HG03196 (cell line): ENCODE measurements at regions not wholly inside any gene's neighbourhood (a gene's known extent, or its start where the extent isn't known, plus 50 kb on each side); places are given as distances from the start of the nearest gene placed in this dataset.
"Not testable (repeated sequence)": the region's sequence is repeated elsewhere in the genome, so short reads cannot be mapped to it uniquely, and the experiment has no call there.

ENCODE experiments used
- ATAC-seq: cut with Tn5 transposase; IDR thresholded peaks from one replicate; pipeline ENCODE4 v1.9.1; 2021; ENCODE audit not compliant: unreplicated experiment

GRCh38 chr13:54999399-54999907 lies 1970.8 kb downstream of the OLFM4 start:
- no peak for ATAC-seq

- no peak for ATAC-seq
Measured at GRCh38 chr13:55000043-55000442, 1971.4 kb downstream of the OLFM4 start.

DNA sequence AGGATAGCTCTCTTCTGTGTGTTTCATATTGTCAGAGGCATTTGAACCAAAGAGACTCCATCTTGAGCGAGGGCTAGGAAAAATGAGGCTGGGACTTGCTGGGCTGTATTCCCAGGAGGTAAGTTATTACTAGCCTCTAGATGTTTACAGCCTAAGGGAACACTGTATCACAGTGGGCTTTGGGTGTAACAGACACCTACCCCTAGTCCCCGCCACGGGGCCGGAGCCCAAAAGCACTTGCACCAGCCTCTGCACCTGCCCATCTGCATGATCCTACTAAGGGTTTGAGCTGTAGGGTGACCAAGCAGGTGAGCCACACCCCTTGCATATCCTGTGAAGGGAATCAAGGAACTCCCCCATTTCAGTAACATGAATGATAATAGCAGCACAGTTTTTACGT lies 1972.2 kb downstream of the OLFM4 start:
- no peak for ATAC-seq

DNA sequence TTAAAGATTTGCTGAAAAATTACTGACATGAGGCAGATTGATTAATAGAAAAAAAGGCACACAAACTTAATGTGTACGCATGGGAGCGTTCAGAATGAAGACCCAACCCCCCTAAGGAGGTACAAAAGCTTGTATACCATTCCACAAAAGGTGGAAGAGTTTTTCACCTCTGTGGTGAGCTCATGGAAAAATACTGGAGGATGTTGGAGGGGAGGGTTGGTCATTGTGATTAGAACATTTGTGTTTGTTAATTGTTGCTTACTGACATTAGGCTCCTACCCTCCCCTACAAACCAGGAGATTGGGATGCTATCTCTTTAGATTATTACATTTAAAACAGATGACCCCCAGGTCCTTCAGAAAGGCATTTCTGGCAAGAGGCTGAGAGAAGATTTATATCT lies 1973.3 kb downstream of the OLFM4 start:
- no peak for ATAC-seq

- no peak for ATAC-seq
Measured at GRCh38 chr13:55007681-55008080, 1979.1 kb downstream of the OLFM4 start.

GRCh38 chr13:55013051-55013450 lies 1984.4 kb downstream of the OLFM4 start:
- no peak for ATAC-seq

GRCh38 chr13:55029280-55029679 lies 2000.7 kb downstream of the OLFM4 start:
- no peak for ATAC-seq

GRCh38 chr13:55038230-55038629 lies 2009.6 kb downstream of the OLFM4 start:
- ATAC-seq = no peak

GRCh38 chr13:55053891-55054550 lies 2025.4 kb downstream of the OLFM4 start:
- not testable (repeated sequence) for ATAC-seq

DNA sequence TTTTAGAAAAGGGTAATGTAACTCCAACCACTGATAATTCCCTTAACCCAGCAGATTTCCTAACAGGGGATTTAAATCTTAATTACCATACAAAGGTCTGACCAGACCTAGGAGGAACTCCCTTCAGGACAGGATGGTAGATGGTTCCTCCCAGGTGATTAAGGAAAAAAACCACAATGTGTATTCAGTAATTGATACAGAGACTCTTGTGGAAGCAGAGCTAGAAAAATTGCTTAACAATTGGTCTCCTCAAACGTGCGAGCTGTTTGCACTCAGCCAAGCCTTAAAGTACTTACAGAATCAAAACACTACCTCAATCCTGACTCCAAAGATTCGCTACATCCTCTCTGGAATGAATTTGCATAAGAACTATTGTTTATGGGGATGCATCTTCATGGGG lies 2027.1 kb downstream of the OLFM4 start:
- ATAC-seq = not testable (repeated sequence)

- ATAC-seq = no peak
Measured at GRCh38 chr13:55062662-55063061, 2034.0 kb downstream of the OLFM4 start.

DNA sequence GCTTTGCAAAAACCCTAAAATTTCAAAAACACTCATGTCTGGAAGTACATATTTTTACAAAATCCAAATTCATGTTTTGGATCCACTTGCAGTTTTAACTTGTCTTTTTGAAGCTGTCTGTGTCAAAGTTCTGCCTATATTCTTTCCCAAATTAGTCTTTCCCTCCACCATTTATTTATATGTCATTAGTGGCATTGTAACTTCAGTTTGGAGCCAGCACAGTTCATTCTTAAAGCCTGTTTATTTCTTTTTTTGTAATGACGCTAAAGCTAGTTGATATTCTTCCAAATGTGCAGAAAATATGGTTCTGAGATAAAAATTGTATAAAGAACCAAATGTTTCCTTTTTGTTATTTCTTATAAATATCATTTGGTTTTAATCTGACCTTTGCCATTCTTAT lies 2039.3 kb downstream of the OLFM4 start:
- no peak for ATAC-seq

GRCh38 chr13:55069746-55070145 lies 2041.1 kb downstream of the OLFM4 start:
- no peak for ATAC-seq

- ATAC-seq = no peak
Measured at GRCh38 chr13:55073000-55073399, 2044.4 kb downstream of the OLFM4 start.

GRCh38 chr13:55084630-55085029 lies 2056.0 kb downstream of the OLFM4 start:
- no peak for ATAC-seq

DNA sequence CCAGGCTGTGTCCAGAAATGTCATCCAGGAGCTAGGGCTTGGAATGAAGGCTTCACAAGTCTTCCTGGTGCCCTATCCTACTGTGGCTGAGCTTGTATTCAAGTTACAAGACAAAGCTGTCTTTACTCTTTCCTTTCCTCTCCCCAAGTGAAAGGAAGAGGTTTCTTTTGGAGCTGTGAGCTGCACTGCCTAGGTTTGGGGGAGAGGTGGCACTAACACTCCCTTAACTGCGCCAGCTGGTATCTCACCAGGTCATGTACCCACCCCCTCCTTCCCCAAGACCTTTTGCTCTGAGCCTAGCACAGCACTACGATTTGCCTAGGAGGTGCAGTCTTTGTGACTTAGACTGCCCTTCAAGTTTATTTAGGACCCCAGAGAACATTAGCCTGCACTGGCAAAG lies 2053.6 kb upstream of the PRR20A start:
- no peak for ATAC-seq

- ATAC-seq = no peak
Measured at GRCh38 chr13:55090612-55091011, 2050.1 kb upstream of the PRR20A start.

GRCh38 chr13:55091172-55091571 lies 2049.5 kb upstream of the PRR20A start:
- ATAC-seq = no peak

DNA sequence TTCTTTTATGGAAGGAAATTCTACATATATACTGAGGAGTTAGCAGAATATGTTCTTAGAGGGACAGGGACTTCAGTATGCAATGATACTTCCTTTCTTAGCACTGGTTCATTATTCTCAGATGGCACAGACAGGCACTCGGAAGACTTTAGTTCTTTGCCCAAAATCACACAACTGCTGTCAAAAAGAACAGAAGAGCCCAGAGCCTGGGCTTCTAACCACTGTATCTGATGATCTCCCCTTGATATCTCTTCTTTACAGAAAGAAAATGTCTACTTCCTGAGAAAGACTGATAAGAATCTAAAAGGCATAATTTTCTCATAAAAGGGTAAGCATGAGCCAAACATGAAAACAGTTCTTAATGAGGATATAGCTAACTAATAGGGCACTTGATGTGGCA lies 2034.2 kb upstream of the PRR20A start:
- ATAC-seq = no peak

DNA sequence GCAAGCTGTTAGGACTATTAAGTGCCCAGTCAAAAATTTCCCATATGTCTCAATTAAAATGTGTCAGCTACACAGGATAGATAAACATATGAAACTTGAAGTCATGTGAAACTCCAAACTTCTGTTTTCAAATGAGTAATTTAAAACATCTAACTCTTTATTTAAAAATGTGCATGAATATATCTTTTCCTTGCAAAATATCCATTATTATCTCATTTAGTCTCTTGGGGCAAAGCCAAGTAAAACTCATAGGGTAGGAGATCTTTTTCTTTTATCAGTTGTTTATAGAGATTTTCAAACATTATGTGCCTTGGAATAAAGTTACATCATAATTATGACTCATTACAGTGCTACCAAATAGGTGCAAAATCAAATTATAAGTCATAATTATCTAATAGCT lies 2020.1 kb upstream of the PRR20A start:
- ATAC-seq = no peak

DNA sequence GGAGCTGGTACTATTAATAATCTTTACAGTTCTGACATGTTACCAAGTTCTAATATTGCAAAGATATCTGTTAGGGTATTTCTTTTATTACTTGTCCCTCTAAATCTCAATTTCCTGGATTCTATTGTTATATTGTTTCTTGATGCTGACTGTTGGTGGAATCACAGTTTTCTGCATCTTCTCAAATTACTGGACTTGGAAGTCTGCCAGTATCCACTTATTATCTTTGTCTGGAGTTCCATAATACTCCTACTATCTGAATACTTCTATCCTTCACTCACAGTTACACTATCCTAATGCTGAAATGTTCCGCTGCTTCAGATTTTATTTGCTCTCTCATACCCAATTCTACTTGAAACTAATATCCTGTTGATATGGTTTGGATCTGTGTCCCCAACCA lies 1985.7 kb upstream of the PRR20A start:
- no peak for ATAC-seq

DNA sequence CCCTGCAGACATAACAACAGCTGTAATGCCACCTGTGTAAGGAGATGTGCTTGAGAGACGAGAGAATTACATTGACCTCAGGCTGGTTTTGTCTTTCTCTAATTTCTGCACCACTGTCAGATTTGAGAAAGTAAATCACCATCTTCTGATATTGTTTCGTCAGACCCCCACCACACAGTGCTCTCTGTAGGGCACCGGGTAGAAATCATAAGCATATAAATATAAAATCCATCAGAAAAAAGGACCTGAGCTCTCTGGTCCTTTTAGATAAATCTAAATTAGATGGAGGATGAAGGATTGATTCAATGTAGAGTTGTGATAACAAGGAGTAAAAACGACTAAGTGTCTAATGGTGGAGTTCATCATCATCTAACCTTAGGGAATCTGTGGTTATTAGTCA lies 1981.0 kb upstream of the PRR20A start:
- no peak for ATAC-seq

DNA sequence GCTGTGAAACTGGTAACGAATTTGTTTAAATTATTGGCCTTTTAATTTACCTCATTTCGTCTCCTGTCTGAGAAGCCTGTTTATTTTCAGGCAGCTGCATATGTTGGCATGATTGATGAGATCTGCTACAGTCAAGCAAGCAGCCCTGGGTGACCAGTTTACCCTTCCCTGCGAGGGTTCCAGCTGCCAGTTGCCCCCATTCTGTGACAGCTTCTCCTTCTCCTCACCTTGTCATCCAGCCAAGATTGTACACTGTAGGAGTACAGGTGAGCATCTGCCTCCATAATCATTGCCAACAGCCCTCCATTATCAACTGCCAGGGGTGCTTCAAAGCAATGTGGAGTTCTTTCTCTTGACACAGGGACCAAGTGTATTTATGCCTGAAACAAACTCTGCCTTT lies 1979.9 kb upstream of the PRR20A start:
- no peak for ATAC-seq
